Mesendoderm (in vitro differentiated cells): ENCODE measurements at regions not wholly inside any gene's neighbourhood (a gene's known extent, or its start where the extent isn't known, plus 50 kb on each side); places are given as distances from the start of the nearest gene placed in this dataset.

Experiments
- DNase-seq: peaks from one replicate; pipeline ENCODE4 v3.0.0; 2013
- H2AK5ac ChIP-seq: 2 replicates; pipeline ENCODE4 v1.6.1; 2013; ENCODE audit warnings: low read length, inconsistent platforms
- H2BK120ac ChIP-seq: 2 replicates; pipeline ENCODE4 v1.6.1; 2013; ENCODE audit warnings: low read depth, mild to moderate bottlenecking, low read length, moderate library complexity, mixed read lengths
- H2BK15ac ChIP-seq: replicated peaks from 2 replicates; pipeline ENCODE4 v1.6.1; 2013; ENCODE audit warnings: low read depth, mild to moderate bottlenecking, moderate library complexity
- H2BK5ac ChIP-seq: 2 replicates; pipeline ENCODE4 v1.6.1; 2013; ENCODE audit warnings: low read length, inconsistent platforms
- H3K18ac ChIP-seq: 2 replicates; pipeline ENCODE4 v1.6.1; 2013; ENCODE audit warnings: mild to moderate bottlenecking, low read length, mixed read lengths
- H3K23ac ChIP-seq: one replicate; pipeline ENCODE4 v1.6.1; 2013; ENCODE audit warnings: low read length
- H3K27ac ChIP-seq: 2 replicates; pipeline ENCODE4 v1.5.1; 2013; ENCODE audit warnings: low read depth, mild to moderate bottlenecking, inconsistent platforms, low read length, moderate library complexity
- H3K27me3 ChIP-seq: 2 replicates; pipeline ENCODE4 v1.6.1; 2013; ENCODE audit warnings: low read length, control low read depth, mild to moderate bottlenecking, inconsistent platforms; ENCODE audit not compliant: insufficient read depth, poor library complexity
- H3K36me3 ChIP-seq: 2 replicates; pipeline ENCODE4 v1.6.1; 2013; ENCODE audit warnings: low read length, inconsistent platforms; ENCODE audit not compliant: control insufficient read depth, insufficient read depth
- H3K4ac ChIP-seq: one replicate; pipeline ENCODE4 v1.6.1; 2013; ENCODE audit warnings: low read depth, mild to moderate bottlenecking, low read length, moderate library complexity
- H3K4me1 ChIP-seq: 2 replicates; pipeline ENCODE4 v1.6.1; 2013; ENCODE audit warnings: low read depth, low read length, inconsistent platforms; ENCODE audit not compliant: control insufficient read depth
- H3K4me2 ChIP-seq: 2 replicates; pipeline ENCODE4 v1.6.1; 2013; ENCODE audit warnings: low read length
- H3K4me3 ChIP-seq: 2 replicates; pipeline ENCODE4 v1.5.1; 2013; ENCODE audit warnings: mild to moderate bottlenecking, low read length
- H3K56ac ChIP-seq: one replicate; pipeline ENCODE4 v1.6.1; 2013; ENCODE audit warnings: low read length
- H3K79me1 ChIP-seq: 2 replicates; pipeline ENCODE4 v1.6.1; 2013; ENCODE audit warnings: low read length, inconsistent platforms
- H3K79me2 ChIP-seq: 2 replicates; pipeline ENCODE4 v1.6.1; 2013; ENCODE audit warnings: mild to moderate bottlenecking, low read length; ENCODE audit not compliant: control insufficient read depth, insufficient read depth
- H3K9ac ChIP-seq: 2 replicates; pipeline ENCODE4 v1.6.1; 2013; ENCODE audit warnings: low read length, inconsistent platforms
- H4K5ac ChIP-seq: one replicate; pipeline ENCODE4 v1.6.1; 2013; ENCODE audit warnings: low read length
- H4K8ac ChIP-seq: one replicate; pipeline ENCODE4 v1.6.1; 2013; ENCODE audit warnings: low read depth, mild to moderate bottlenecking, control low read depth, low read length, moderate library complexity
- WGBS: extraction: QIAGEN DNeasy Blood & Tissue Kit; methylation state at CpG from one replicate; pipeline ENCODE4 v1.1.7; 2013; ENCODE audit warnings: low lambda C conversion rate, missing lambda C conversion rate; ENCODE audit not compliant: insufficient coverage; ENCODE audit errors: extremely low coverage; 5-methylcytosine and 5-hydroxymethylcytosine counted together

GRCh38 chr9:90055226-90055625 is 450.4 kb downstream of the GADD45G start:
- WGBS: no CpG with 5 or more reads among the region's 3 CpGs
- H3K36me3 ChIP-seq: no peaks in the 10 kb centered on the region

GRCh38 chr9:90057361-90057760 is 452.5 kb downstream of the GADD45G start:
- H2BK15ac ChIP-seq: no peak overlapping the region
- no CpG with 5 or more reads among the region's 3 CpGs for WGBS
- no peak overlapping the region for H2BK5ac ChIP-seq

More at GRCh38 chr9:90055226-90055625, 450.4 kb downstream of the GADD45G start:
- Histone ChIP-seq H3K18ac (no peak overlapping the region), H4K8ac (no peak overlapping the region), H3K9ac (no peak overlapping the region), H3K27ac (no peak overlapping the region), H3K4ac (no peak overlapping the region), H2BK5ac (no peak overlapping the region), H3K79me2 (no peaks in the 10 kb centered on the region), H4K5ac (no peak overlapping the region), H3K4me2 (no peak overlapping the region), H2BK15ac (no peak overlapping the region), H2BK120ac (no peak overlapping the region), H3K56ac (no peak overlapping the region), H3K79me1 (no peaks in the 10 kb centered on the region), H3K4me1 (no peaks in the 10 kb centered on the region), H3K4me3 (no peak overlapping the region), H2AK5ac (no peak overlapping the region), H3K27me3 (no peaks in the 10 kb centered on the region), H3K23ac (no peak overlapping the region)
- DNase-seq: no peak

GRCh38 chr9:90058182-90058763 is 453.5 kb downstream of the GADD45G start:
- H4K5ac ChIP-seq: no peak overlapping the region
- no peak overlapping the region for H2BK15ac ChIP-seq
- no peak overlapping the region for H4K8ac ChIP-seq
- H3K27me3 ChIP-seq: no peaks in the 10 kb centered on the region
- no peak overlapping the region for H3K23ac ChIP-seq
- no peak overlapping the region for H3K9ac ChIP-seq
- H2BK5ac ChIP-seq: no peak overlapping the region
- H3K4me1 ChIP-seq: no peaks in the 10 kb centered on the region
- H3K18ac ChIP-seq: no peak overlapping the region
- H2BK120ac ChIP-seq: no peak overlapping the region
- whole genome bisulfite sequencing: no CpG with 5 or more reads among the region's 6 CpGs
- no peak overlapping the region for H2AK5ac ChIP-seq
- no peak overlapping the region for H3K4me2 ChIP-seq
- no peak overlapping the region for H3K4ac ChIP-seq
- DNase-seq: no peak
- no peaks in the 10 kb centered on the region for H3K36me3 ChIP-seq
- no peak overlapping the region for H3K27ac ChIP-seq
- no peak overlapping the region for H3K56ac ChIP-seq
- no peak overlapping the region for H3K4me3 ChIP-seq
- H3K79me2 ChIP-seq: no peaks in the 10 kb centered on the region
- H3K79me1 ChIP-seq: no peaks in the 10 kb centered on the region

More at GRCh38 chr9:90057361-90057760, 452.5 kb downstream of the GADD45G start:
- Histone ChIP-seq H3K4me2 (no peak overlapping the region), H3K36me3 (no peaks in the 10 kb centered on the region), H2BK120ac (no peak overlapping the region), H3K56ac (no peak overlapping the region), H4K5ac (no peak overlapping the region), H3K27me3 (no peaks in the 10 kb centered on the region), H3K79me2 (no peaks in the 10 kb centered on the region), H2AK5ac (no peak overlapping the region), H3K4me1 (no peaks in the 10 kb centered on the region), H3K9ac (no peak overlapping the region), H3K79me1 (no peaks in the 10 kb centered on the region), H4K8ac (no peak overlapping the region), H3K23ac (no peak overlapping the region), H3K27ac (no peak overlapping the region), H3K4me3 (no peak overlapping the region), H3K18ac (no peak overlapping the region), H3K4ac (no peak overlapping the region)
- DNase-seq: no peak

GRCh38 chr9:90059436-90059835 is 454.6 kb downstream of the GADD45G start:
- Histone ChIP-seq H2BK5ac (no peak overlapping the region), H2BK15ac (no peak overlapping the region), H4K5ac (no peak overlapping the region), H3K36me3 (no peaks in the 10 kb centered on the region), H3K56ac (no peak overlapping the region), H3K9ac (no peak overlapping the region), H3K4me2 (no peak overlapping the region), H3K27ac (no peak overlapping the region), H3K27me3 (no peaks in the 10 kb centered on the region), H3K4me3 (no peak overlapping the region), H2BK120ac (no peak overlapping the region), H2AK5ac (no peak overlapping the region), H3K4me1 (no peaks in the 10 kb centered on the region), H4K8ac (no peak overlapping the region), H3K23ac (no peak overlapping the region), H3K79me2 (no peaks in the 10 kb centered on the region), H3K4ac (no peak overlapping the region), H3K79me1 (no peaks in the 10 kb centered on the region), H3K18ac (no peak overlapping the region)
- WGBS: no CpG with 5 or more reads among the region's 8 CpGs
- DNase-seq: no peak

- no peak overlapping the region for H3K56ac ChIP-seq
- H3K4me3 ChIP-seq: no peak overlapping the region
- no CpG with 5 or more reads among the region's 8 CpGs for WGBS
- H3K18ac ChIP-seq: no peak overlapping the region
- H3K23ac ChIP-seq: no peak overlapping the region
- no peaks in the 10 kb centered on the region for H3K36me3 ChIP-seq
- H2BK120ac ChIP-seq: no peak overlapping the region
- no peaks in the 10 kb centered on the region for H3K79me2 ChIP-seq
- no peak overlapping the region for H3K4me2 ChIP-seq
- no peaks in the 10 kb centered on the region for H3K79me1 ChIP-seq
- no peak overlapping the region for H3K4ac ChIP-seq
- H4K5ac ChIP-seq: no peak overlapping the region
- no peaks in the 10 kb centered on the region for H3K4me1 ChIP-seq
- no peak overlapping the region for H3K27ac ChIP-seq
- DNase-seq: no peak
- no peak overlapping the region for H2BK15ac ChIP-seq
- no peak overlapping the region for H2AK5ac ChIP-seq
- H2BK5ac ChIP-seq: no peak overlapping the region
- no peak overlapping the region for H4K8ac ChIP-seq
- H3K9ac ChIP-seq: no peak overlapping the region
- no peaks in the 10 kb centered on the region for H3K27me3 ChIP-seq
Measured at GRCh38 chr9:90060256-90060655, 455.4 kb downstream of the GADD45G start.

GRCh38 chr9:90061187-90061586 is 456.4 kb downstream of the GADD45G start:
- no CpG with 5 or more reads among the region's 1 CpG for whole genome bisulfite sequencing
- Histone ChIP-seq H2BK15ac (no peak overlapping the region), H3K4me3 (no peak overlapping the region), H3K79me1 (no peaks in the 10 kb centered on the region), H3K36me3 (no peaks in the 10 kb centered on the region), H3K18ac (no peak overlapping the region), H3K9ac (no peak overlapping the region), H4K5ac (no peak overlapping the region), H3K23ac (no peak overlapping the region), H3K27me3 (no peaks in the 10 kb centered on the region), H3K4ac (no peak overlapping the region), H3K4me1 (no peaks in the 10 kb centered on the region), H3K4me2 (no peak overlapping the region), H2BK120ac (no peak overlapping the region), H4K8ac (no peak overlapping the region), H3K56ac (no peak overlapping the region), H2AK5ac (no peak overlapping the region), H2BK5ac (no peak overlapping the region), H3K79me2 (no peaks in the 10 kb centered on the region), H3K27ac (no peak overlapping the region)
- DNase-seq: no peak
